GM12878 (cell line): ENCODE measurements at regions not wholly inside any gene's neighbourhood (a gene's known extent, or its start where the extent isn't known, plus 50 kb on each side); places are given as distances from the start of the nearest gene placed in this dataset.

Experiments
- BACH1 ChIP-seq: fragments of 450-650 bp; IDR thresholded peaks from 2 replicates; pipeline ENCODE4 v1.6.1; 2017; ENCODE audit warnings: mild to moderate bottlenecking, borderline replicate concordance
- DPF2 ChIP-seq: fragments of 450-650 bp; IDR thresholded peaks from 2 replicates; pipeline ENCODE4 v1.6.1; 2017; ENCODE audit warnings: mild to moderate bottlenecking
- IRF4 ChIP-seq: IDR thresholded peaks from 2 replicates; pipeline ENCODE4 v1.6.1; 2011; ENCODE audit warnings: low read depth, low read length
- MTA3 ChIP-seq: IDR thresholded peaks from 2 replicates; pipeline ENCODE4 v1.6.1; 2012; ENCODE audit warnings: low read length, inconsistent platforms, borderline replicate concordance
- NR2F1 ChIP-seq: fragments of 450-650 bp; conservative IDR thresholded peaks from 2 replicates; pipeline ENCODE4 v1.6.1; 2017; ENCODE audit warnings: mild to moderate bottlenecking
- PAX8 ChIP-seq: fragments of 450-650 bp; IDR thresholded peaks from 2 replicates; pipeline ENCODE4 v1.6.1; 2017; ENCODE audit warnings: mild to moderate bottlenecking, moderate library complexity
- PML ChIP-seq: IDR thresholded peaks from 2 replicates; pipeline ENCODE4 v1.6.1; 2012; ENCODE audit warnings: low read length, inconsistent platforms
- RELA ChIP-seq: fragments of 450-650 bp; IDR thresholded peaks from 2 replicates; pipeline ENCODE4 v1.8.0; 2014; ENCODE audit warnings: borderline replicate concordance; ENCODE audit not compliant: partially characterized antibody
- SMC3 ChIP-seq: IDR thresholded peaks from 2 replicates; pipeline ENCODE4 v1.6.1; 2011; ENCODE audit warnings: low read length, improper control_type of control experiment, borderline replicate concordance
- TCF12 ChIP-seq: IDR thresholded peaks from 2 replicates; pipeline ENCODE4 v1.6.1; 2011; ENCODE audit warnings: low read depth, mild to moderate bottlenecking, low read length
- TF ChIP-seq, protein P1 (sequence below): IDR thresholded peaks from 2 replicates; pipeline ENCODE4 v1.6.1; 2012; ENCODE audit warnings: mild to moderate bottlenecking, low read depth, low read length
- TF ChIP-seq, protein P2 (sequence below): IDR thresholded peaks from 2 replicates; pipeline ENCODE4 v1.6.1; 2012; ENCODE audit warnings: improper control_type of control experiment, low read depth, low read length; ENCODE audit not compliant: insufficient replicate concordance

DNA sequence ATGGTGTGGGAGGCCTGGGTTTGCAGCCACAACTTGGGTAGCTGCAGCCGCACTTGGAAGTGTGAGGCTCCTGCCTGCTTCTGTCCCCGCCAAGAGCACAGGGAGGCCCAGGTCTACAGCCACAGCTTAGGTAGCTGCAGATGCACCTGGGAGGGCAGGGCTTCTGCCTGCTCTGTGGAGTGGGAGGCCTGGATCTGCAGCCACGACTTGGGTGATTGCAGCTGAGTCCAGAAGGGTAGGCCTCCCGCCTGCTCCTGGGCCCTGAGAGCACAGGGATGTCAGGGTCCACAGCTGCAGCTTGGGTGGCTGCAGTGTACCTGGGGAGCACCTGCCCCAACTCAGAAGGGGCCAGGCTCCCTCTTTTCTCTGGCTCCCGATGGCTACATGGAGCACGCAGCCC, 287.3 kb downstream of the AEBP2 start (continued):
- TF ChIP-seq, protein P1, sequence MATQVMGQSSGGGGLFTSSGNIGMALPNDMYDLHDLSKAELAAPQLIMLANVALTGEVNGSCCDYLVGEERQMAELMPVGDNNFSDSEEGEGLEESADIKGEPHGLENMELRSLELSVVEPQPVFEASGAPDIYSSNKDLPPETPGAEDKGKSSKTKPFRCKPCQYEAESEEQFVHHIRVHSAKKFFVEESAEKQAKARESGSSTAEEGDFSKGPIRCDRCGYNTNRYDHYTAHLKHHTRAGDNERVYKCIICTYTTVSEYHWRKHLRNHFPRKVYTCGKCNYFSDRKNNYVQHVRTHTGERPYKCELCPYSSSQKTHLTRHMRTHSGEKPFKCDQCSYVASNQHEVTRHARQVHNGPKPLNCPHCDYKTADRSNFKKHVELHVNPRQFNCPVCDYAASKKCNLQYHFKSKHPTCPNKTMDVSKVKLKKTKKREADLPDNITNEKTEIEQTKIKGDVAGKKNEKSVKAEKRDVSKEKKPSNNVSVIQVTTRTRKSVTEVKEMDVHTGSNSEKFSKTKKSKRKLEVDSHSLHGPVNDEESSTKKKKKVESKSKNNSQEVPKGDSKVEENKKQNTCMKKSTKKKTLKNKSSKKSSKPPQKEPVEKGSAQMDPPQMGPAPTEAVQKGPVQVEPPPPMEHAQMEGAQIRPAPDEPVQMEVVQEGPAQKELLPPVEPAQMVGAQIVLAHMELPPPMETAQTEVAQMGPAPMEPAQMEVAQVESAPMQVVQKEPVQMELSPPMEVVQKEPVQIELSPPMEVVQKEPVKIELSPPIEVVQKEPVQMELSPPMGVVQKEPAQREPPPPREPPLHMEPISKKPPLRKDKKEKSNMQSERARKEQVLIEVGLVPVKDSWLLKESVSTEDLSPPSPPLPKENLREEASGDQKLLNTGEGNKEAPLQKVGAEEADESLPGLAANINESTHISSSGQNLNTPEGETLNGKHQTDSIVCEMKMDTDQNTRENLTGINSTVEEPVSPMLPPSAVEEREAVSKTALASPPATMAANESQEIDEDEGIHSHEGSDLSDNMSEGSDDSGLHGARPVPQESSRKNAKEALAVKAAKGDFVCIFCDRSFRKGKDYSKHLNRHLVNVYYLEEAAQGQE, result no peak
- TF ChIP-seq SMC3 (no peak), PML (no peak), IRF4 (no peak), MTA3 (no peak), RELA (no peak), NR2F1 (no peak), PAX8 (no peak), DPF2 (no peak), TCF12 (no peak), BACH1 (no peak)
- TF ChIP-seq, protein P2, sequence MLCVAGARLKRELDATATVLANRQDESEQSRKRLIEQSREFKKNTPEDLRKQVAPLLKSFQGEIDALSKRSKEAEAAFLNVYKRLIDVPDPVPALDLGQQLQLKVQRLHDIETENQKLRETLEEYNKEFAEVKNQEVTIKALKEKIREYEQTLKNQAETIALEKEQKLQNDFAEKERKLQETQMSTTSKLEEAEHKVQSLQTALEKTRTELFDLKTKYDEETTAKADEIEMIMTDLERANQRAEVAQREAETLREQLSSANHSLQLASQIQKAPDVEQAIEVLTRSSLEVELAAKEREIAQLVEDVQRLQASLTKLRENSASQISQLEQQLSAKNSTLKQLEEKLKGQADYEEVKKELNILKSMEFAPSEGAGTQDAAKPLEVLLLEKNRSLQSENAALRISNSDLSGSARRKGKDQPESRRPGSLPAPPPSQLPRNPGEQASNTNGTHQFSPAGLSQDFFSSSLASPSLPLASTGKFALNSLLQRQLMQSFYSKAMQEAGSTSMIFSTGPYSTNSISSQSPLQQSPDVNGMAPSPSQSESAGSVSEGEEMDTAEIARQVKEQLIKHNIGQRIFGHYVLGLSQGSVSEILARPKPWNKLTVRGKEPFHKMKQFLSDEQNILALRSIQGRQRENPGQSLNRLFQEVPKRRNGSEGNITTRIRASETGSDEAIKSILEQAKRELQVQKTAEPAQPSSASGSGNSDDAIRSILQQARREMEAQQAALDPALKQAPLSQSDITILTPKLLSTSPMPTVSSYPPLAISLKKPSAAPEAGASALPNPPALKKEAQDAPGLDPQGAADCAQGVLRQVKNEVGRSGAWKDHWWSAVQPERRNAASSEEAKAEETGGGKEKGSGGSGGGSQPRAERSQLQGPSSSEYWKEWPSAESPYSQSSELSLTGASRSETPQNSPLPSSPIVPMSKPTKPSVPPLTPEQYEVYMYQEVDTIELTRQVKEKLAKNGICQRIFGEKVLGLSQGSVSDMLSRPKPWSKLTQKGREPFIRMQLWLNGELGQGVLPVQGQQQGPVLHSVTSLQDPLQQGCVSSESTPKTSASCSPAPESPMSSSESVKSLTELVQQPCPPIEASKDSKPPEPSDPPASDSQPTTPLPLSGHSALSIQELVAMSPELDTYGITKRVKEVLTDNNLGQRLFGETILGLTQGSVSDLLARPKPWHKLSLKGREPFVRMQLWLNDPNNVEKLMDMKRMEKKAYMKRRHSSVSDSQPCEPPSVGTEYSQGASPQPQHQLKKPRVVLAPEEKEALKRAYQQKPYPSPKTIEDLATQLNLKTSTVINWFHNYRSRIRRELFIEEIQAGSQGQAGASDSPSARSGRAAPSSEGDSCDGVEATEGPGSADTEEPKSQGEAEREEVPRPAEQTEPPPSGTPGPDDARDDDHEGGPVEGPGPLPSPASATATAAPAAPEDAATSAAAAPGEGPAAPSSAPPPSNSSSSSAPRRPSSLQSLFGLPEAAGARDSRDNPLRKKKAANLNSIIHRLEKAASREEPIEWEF, result no peak
- TF ChIP-seq, all 136 proteins: peak for 0
